ENCODE measurements at regions not wholly inside any gene's neighbourhood (a gene's known extent, or its start where the extent isn't known, plus 50 kb on each side); places are given as distances from the start of the nearest gene placed in this dataset.

DNA sequence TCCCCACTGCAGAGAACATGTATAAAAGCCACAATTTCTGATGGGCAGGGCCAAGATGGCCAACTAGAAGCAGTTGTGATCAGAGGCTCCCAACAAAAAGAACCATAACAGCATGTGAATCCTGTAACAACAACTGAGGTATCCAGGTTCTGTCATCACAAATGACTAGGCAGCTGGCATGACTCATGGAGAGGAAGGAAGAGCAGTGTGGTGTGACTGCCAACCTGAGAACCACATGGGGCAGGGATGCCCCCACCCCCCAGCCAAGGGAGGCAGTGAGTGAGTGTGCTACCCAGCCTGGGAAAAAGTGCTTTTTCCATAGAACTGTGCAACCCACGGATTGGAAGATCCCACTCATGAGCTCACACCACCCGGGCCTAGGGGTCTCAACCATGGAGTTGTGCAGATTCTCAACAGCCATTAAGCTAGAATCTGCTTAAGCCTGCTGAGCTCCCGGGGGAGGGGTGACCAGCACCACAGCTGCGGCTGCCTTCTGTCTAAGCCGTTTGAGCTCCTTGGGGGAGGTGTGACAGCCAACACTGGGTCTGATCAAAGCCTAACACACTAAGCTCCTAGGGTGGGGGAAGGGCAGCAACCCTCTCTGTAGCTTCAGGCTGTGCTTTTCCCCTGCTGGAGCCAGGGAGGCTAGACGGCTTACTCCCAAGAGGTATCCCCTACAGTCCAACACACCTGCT, 80.1 kb upstream of the DMAC1 start:
- Histone ChIP-seq H3K27ac (ENCODE audit: low read length) (no peak overlapping the region), H3K9me2 (ENCODE audit: insufficient read depth, low read length) (no peaks in the 10 kb centered on the region), H3K9me3 (ENCODE audit: low read length) (no peaks in the 10 kb centered on the region), H3F3A (ENCODE audit: insufficient read depth, low read length, poor library complexity, severe bottlenecking) (no peaks in the 10 kb centered on the region), H3K79me2 (replicated peaks; ENCODE audit: insufficient read depth, low read length) (no peaks in the 10 kb centered on the region), H3K4me2 (ENCODE audit: low read length) (no peak overlapping the region), H3K9ac (ENCODE audit: low read length) (no peak overlapping the region), H4K20me1 (ENCODE audit: insufficient read depth) (no peaks in the 10 kb centered on the region), H2AFZ (ENCODE audit: low read depth, low read length) (no peak overlapping the region), H3K4me3 (ENCODE audit: low read length) (no peak overlapping the region), H3K36me3 (ENCODE audit: insufficient read depth, low read length) (no peaks in the 10 kb centered on the region), H3K27me3 (ENCODE audit: insufficient read depth, low read depth, low read length) (no peaks in the 10 kb centered on the region)
- TF ChIP-seq, protein P1, sequence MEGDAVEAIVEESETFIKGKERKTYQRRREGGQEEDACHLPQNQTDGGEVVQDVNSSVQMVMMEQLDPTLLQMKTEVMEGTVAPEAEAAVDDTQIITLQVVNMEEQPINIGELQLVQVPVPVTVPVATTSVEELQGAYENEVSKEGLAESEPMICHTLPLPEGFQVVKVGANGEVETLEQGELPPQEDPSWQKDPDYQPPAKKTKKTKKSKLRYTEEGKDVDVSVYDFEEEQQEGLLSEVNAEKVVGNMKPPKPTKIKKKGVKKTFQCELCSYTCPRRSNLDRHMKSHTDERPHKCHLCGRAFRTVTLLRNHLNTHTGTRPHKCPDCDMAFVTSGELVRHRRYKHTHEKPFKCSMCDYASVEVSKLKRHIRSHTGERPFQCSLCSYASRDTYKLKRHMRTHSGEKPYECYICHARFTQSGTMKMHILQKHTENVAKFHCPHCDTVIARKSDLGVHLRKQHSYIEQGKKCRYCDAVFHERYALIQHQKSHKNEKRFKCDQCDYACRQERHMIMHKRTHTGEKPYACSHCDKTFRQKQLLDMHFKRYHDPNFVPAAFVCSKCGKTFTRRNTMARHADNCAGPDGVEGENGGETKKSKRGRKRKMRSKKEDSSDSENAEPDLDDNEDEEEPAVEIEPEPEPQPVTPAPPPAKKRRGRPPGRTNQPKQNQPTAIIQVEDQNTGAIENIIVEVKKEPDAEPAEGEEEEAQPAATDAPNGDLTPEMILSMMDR (IDR thresholded peaks at IDR 0.05; ENCODE audit: poor library complexity, severe bottlenecking): no peak
- TF ChIP-seq EP300 (conservative IDR thresholded peaks at IDR 0.05; ENCODE audit: poor library complexity, severe bottlenecking): no peak
- no peak for TF ChIP-seq SMC3 (conservative IDR thresholded peaks at IDR 0.05; ENCODE audit: poor library complexity)
- no peak for TF ChIP-seq MXI1 (conservative IDR thresholded peaks at IDR 0.05; ENCODE audit: poor library complexity, severe bottlenecking)
- no peak for TF ChIP-seq TAF1 (IDR thresholded peaks at IDR 0.05; ENCODE audit: low read depth)

DNA sequence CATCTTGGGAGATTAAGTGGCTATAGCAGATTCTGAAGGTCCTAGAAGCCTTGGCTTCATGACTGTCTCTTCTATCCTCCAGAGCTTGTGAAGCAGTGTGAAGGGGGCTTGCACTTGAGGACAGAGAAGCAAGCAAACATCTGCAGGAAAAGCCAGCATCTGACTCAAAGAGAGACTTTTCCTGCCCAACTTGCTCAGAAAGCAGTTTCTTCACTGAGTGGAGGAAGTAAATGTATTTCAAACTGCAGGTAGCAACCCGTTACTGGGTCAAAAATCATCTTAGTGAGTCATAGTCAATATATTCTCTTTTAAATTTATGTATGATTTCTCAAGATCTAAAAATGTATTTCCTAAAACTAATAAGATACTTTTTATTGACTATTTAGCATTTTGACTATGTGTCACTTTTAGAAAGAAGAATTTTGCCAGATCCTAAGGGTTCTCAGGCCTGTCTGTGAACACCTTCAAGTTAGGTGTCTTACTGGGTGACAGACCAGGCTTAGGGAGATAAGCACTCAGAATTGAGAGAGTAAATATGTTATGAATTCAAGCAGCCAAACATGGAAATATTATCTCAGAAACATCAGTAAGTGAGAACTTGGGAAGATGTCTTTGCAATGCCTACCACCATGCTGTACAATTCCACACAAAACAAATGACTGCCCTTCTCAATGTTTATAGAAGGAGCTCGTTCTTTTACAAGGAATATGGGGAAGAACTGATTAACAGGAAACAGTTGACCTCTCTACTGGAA, 72.6 kb upstream of the DMAC1 start:
- Histone ChIP-seq H4K20me1 (ENCODE audit: insufficient read depth) (no peaks in the 10 kb centered on the region), H3K36me3 (ENCODE audit: insufficient read depth, low read length) (no peaks in the 10 kb centered on the region)

DNA sequence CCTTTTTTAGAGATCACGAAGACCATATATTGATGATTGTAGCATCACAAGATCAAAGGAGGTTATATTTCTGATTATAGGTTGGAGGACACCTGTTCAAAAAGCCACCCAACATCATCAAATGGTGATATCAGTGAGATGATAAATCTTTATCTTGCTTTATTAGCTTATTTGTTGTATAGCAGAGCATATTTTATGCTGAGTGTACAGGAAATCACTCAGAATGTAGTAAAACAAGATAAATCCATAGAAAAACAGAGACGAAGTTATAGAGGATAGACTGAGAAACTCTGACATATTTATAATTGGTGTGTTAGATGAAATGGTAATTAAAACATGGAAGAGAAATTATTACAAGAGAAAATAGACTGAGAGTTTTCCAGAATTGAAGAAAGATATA, 69.8 kb upstream of the DMAC1 start:
- no peak for TF ChIP-seq TAF1 (IDR thresholded peaks at IDR 0.05; ENCODE audit: low read depth)
- no peak overlapping the region for H3K4me2 ChIP-seq (ENCODE audit: low read length)
- no peaks in the 10 kb centered on the region for H3K9me3 ChIP-seq (ENCODE audit: low read length)
- H3K4me3 ChIP-seq (ENCODE audit: low read length): no peak overlapping the region
- H3F3A ChIP-seq (ENCODE audit: insufficient read depth, low read length, poor library complexity, severe bottlenecking): no peaks in the 10 kb centered on the region
- no peak overlapping the region for H3K27ac ChIP-seq (ENCODE audit: low read length)
- no peaks in the 10 kb centered on the region for H3K79me2 ChIP-seq (replicated peaks; ENCODE audit: insufficient read depth, low read length)
- no peaks in the 10 kb centered on the region for H3K27me3 ChIP-seq (ENCODE audit: insufficient read depth, low read depth, low read length)
- no peaks in the 10 kb centered on the region for H4K20me1 ChIP-seq (ENCODE audit: insufficient read depth)
- H3K36me3 ChIP-seq (ENCODE audit: insufficient read depth, low read length): no peaks in the 10 kb centered on the region
- H3K9ac ChIP-seq (ENCODE audit: low read length): no peak overlapping the region
- H3K9me2 ChIP-seq (ENCODE audit: insufficient read depth, low read length): no peaks in the 10 kb centered on the region
- H2AFZ ChIP-seq (ENCODE audit: low read depth, low read length): no peak overlapping the region

More for the DNA sequence above, 72.6 kb upstream of the DMAC1 start:
- no peaks in the 10 kb centered on the region for H3K27me3 ChIP-seq (ENCODE audit: insufficient read depth, low read depth, low read length)
- TF ChIP-seq RAD21 (conservative IDR thresholded peaks at IDR 0.05) (no peak), POLR2AphosphoS5 (IDR thresholded peaks at IDR 0.05) (no peak), SMC3 (conservative IDR thresholded peaks at IDR 0.05; ENCODE audit: poor library complexity) (no peak), EP300 (conservative IDR thresholded peaks at IDR 0.05; ENCODE audit: poor library complexity, severe bottlenecking) (no peak), EZH2 (IDR thresholded peaks at IDR 0.05; ENCODE audit: borderline replicate concordance, insufficient read depth, low read length, poor library complexity, severe bottlenecking) (no peak), MXI1 (conservative IDR thresholded peaks at IDR 0.05; ENCODE audit: poor library complexity, severe bottlenecking) (no peak)
- no peak overlapping the region for H3K4me2 ChIP-seq (ENCODE audit: low read length)
- H3K4me3 ChIP-seq (ENCODE audit: low read length): no peak overlapping the region
- H3F3A ChIP-seq (ENCODE audit: insufficient read depth, low read length, poor library complexity, severe bottlenecking): no peaks in the 10 kb centered on the region
- no peak overlapping the region for H2AFZ ChIP-seq (ENCODE audit: low read depth, low read length)
- no peak overlapping the region for H3K9ac ChIP-seq (ENCODE audit: low read length)
- H3K27ac ChIP-seq (ENCODE audit: low read length): no peak overlapping the region
- H3K9me2 ChIP-seq (ENCODE audit: insufficient read depth, low read length): no peaks in the 10 kb centered on the region
- H3K79me2 ChIP-seq (replicated peaks; ENCODE audit: insufficient read depth, low read length): no peaks in the 10 kb centered on the region
- H3K9me3 ChIP-seq (ENCODE audit: low read length): no peaks in the 10 kb centered on the region
